ENCODE measurements at regions not wholly inside any gene's neighbourhood (a gene's known extent, or its start where the extent isn't known, plus 50 kb on each side); places are given as distances from the start of the nearest gene placed in this dataset.

DNA sequence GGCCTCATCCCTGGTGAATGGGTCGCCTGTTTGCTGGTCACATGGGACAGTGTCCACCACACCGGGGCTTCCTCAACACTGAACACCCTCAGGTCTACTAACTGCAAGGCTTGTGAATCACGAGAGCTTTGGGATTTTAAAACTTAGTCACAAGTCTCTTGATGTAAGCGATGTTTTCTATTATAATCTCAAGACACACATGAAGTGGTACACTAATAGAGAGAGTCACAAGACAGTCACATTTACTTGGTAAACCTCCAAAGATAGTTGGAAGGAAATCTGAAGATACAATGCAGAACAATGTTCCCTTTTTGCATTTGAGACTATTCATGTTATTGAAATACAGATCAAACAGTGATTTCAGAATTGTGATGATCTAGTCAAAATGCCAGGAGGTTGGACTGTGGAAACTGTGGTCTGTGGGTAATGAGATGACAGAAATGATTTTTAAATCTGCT is 233.1 kb upstream of the KLF6 start:
- TF ChIP-seq, protein P1, sequence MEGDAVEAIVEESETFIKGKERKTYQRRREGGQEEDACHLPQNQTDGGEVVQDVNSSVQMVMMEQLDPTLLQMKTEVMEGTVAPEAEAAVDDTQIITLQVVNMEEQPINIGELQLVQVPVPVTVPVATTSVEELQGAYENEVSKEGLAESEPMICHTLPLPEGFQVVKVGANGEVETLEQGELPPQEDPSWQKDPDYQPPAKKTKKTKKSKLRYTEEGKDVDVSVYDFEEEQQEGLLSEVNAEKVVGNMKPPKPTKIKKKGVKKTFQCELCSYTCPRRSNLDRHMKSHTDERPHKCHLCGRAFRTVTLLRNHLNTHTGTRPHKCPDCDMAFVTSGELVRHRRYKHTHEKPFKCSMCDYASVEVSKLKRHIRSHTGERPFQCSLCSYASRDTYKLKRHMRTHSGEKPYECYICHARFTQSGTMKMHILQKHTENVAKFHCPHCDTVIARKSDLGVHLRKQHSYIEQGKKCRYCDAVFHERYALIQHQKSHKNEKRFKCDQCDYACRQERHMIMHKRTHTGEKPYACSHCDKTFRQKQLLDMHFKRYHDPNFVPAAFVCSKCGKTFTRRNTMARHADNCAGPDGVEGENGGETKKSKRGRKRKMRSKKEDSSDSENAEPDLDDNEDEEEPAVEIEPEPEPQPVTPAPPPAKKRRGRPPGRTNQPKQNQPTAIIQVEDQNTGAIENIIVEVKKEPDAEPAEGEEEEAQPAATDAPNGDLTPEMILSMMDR (IDR thresholded peaks at IDR 0.05; ENCODE audit: unreplicated experiment) = no peak
- Mint-ChIP-seq H3K4me3 (ENCODE audit: unreplicated experiment) (no peak overlapping the region), H3K27ac (ENCODE audit: unreplicated experiment) (no peak overlapping the region), H3K27me3 (ENCODE audit: unreplicated experiment) (no peaks in the 10 kb centered on the region), H3K4me1 (ENCODE audit: unreplicated experiment) (no peaks in the 10 kb centered on the region), H3K9me3 (ENCODE audit: unreplicated experiment) (no peaks in the 10 kb centered on the region), H3K36me3 (ENCODE audit: low read depth, unreplicated experiment) (no peaks in the 10 kb centered on the region)
- no peak for DNase-seq (ENCODE audit: low spot score)

DNA sequence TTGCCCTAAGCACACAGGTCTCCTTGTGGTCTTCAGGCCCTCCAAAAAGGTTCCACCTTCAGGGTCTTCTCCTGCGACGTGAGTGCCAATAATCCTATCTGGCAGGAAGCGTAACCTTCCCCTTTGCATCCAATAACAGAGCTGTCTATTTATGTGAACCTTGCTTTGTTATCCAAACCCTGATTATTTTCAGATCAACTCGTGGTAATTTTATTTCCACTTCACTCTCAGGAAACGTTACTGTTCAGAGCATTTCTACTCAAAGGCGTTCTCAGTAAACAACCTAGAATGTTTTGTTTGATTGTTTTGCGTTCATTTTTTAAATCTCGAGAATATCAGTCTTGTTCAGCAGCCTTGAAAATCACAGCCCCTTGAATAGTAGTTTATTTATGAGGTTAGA is 232.3 kb upstream of the KLF6 start:
- Mint-ChIP-seq H3K27ac (ENCODE audit: unreplicated experiment) (no peak overlapping the region), H3K36me3 (ENCODE audit: low read depth, unreplicated experiment) (no peaks in the 10 kb centered on the region), H3K27me3 (ENCODE audit: unreplicated experiment) (no peaks in the 10 kb centered on the region), H3K4me3 (ENCODE audit: unreplicated experiment) (no peak overlapping the region), H3K4me1 (ENCODE audit: unreplicated experiment) (no peaks in the 10 kb centered on the region), H3K9me3 (ENCODE audit: unreplicated experiment) (no peaks in the 10 kb centered on the region)
- DNase-seq (ENCODE audit: low spot score) = no peak
- TF ChIP-seq, protein P1 (IDR thresholded peaks at IDR 0.05; ENCODE audit: unreplicated experiment) = no peak

DNA sequence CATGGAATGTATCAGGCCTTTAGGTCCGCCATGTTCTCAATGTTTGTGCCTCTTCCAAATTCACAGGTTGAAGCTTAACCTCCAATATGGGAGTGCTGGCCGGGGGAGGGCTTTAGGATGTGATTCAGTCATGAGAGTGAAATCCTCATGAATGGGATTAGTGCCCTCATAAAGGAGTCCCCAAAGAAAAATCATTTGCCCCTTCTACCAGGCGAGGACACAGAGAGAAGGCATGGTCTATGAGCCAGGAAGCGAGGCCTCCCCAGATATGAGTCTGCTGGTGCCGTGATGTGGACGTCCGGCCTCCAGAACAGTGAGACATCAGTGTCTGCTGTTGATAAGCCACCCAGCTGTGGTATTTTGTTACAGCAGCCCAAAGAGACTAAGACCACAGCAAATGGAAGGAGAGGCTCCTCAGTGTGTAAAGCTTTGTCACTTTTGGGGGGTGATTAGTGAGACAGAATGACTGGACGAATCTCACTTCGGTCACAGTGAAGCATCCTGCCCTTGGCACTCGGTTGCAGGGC is 231.3 kb upstream of the KLF6 start:
- no peak overlapping the region for H3K27ac Mint-ChIP-seq (ENCODE audit: unreplicated experiment)
- H3K36me3 Mint-ChIP-seq (ENCODE audit: low read depth, unreplicated experiment) = no peaks in the 10 kb centered on the region
- no peaks in the 10 kb centered on the region for H3K4me1 Mint-ChIP-seq (ENCODE audit: unreplicated experiment)
- TF ChIP-seq, protein P1 (IDR thresholded peaks at IDR 0.05; ENCODE audit: unreplicated experiment) = no peak
- no peak overlapping the region for H3K4me3 Mint-ChIP-seq (ENCODE audit: unreplicated experiment)
- H3K9me3 Mint-ChIP-seq (ENCODE audit: unreplicated experiment) = no peaks in the 10 kb centered on the region
- DNase-seq (ENCODE audit: low spot score) = no peak
- no peaks in the 10 kb centered on the region for H3K27me3 Mint-ChIP-seq (ENCODE audit: unreplicated experiment)

DNA sequence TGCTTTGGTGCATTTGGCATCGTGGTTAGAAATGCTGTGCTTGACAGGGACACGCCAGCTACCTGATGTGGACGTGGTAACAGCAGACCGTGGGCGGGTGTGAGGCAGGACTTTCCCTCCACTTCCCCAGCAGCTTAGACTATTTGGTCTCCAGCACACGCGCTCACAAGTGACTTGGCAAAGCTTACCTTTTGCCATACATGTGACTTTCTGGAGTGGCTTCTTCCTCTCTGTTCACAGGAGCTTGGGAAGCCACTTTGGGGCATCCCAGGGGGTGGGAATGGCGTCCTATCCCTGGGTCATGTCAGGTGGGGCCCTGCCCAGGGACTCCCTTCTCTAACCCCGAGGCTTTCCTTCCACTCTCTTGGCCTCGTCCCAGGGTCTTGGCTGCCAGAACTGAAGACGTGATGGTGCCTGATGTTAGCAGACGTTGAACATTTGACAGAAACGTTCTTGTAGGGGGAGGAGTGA is 228.7 kb upstream of the KLF6 start:
- Mint-ChIP-seq H3K4me3 (ENCODE audit: unreplicated experiment) (no peak overlapping the region), H3K9me3 (ENCODE audit: unreplicated experiment) (no peaks in the 10 kb centered on the region), H3K27ac (ENCODE audit: unreplicated experiment) (no peak overlapping the region), H3K27me3 (ENCODE audit: unreplicated experiment) (no peaks in the 10 kb centered on the region), H3K4me1 (ENCODE audit: unreplicated experiment) (no peaks in the 10 kb centered on the region), H3K36me3 (ENCODE audit: low read depth, unreplicated experiment) (no peaks in the 10 kb centered on the region)
- DNase-seq (ENCODE audit: low spot score) = no peak
- TF ChIP-seq, protein P1 (IDR thresholded peaks at IDR 0.05; ENCODE audit: unreplicated experiment) = no peak

GRCh38 chr10:4012848-4013247 is 227.8 kb upstream of the KLF6 start:
- TF ChIP-seq, protein P1 (IDR thresholded peaks at IDR 0.05; ENCODE audit: unreplicated experiment) = no peak
- DNase-seq (ENCODE audit: low spot score) = no peak
- no peaks in the 10 kb centered on the region for H3K4me1 Mint-ChIP-seq (ENCODE audit: unreplicated experiment)
- no peak overlapping the region for H3K27ac Mint-ChIP-seq (ENCODE audit: unreplicated experiment)
- no peaks in the 10 kb centered on the region for H3K36me3 Mint-ChIP-seq (ENCODE audit: low read depth, unreplicated experiment)
- no peak overlapping the region for H3K4me3 Mint-ChIP-seq (ENCODE audit: unreplicated experiment)
- H3K9me3 Mint-ChIP-seq (ENCODE audit: unreplicated experiment) = no peaks in the 10 kb centered on the region
- H3K27me3 Mint-ChIP-seq (ENCODE audit: unreplicated experiment) = no peaks in the 10 kb centered on the region

All from endothelial cell (in vitro differentiated cells).